HEK293 (cell line): ENCODE measurements at regions not wholly inside any gene's neighbourhood (a gene's known extent, or its start where the extent isn't known, plus 50 kb on each side); places are given as distances from the start of the nearest gene placed in this dataset.

Source experiments
- ATF2 ChIP-seq: fragments of 450-650 bp; formaldehyde crosslinking; IDR thresholded peaks from 2 replicates; pipeline ENCODE4 v1.5.1; 2016; ENCODE audit warnings: missing biosample characterization, missing genetic modification characterization, low read depth
- CTCF ChIP-seq: fragments of 450-650 bp; formaldehyde crosslinking; IDR thresholded peaks from 2 replicates; pipeline ENCODE4 v1.5.1; 2016; ENCODE audit warnings: missing biosample characterization, missing genetic modification characterization
- OSR2 ChIP-seq: fragments of 450-650 bp; formaldehyde crosslinking; IDR thresholded peaks from 2 replicates; pipeline ENCODE4 v1.5.1; 2016; ENCODE audit warnings: missing biosample characterization, missing genetic modification characterization
- PBX3 ChIP-seq: sonication (generic); formaldehyde crosslinking; IDR thresholded peaks from 2 replicates; pipeline ENCODE4 v1.8.1; 2022; ENCODE audit warnings: mild to moderate bottlenecking, moderate library complexity, missing genetic modification reagents
- ZNF184 ChIP-seq: fragments of 450-650 bp; IDR thresholded peaks from 2 replicates; pipeline ENCODE4 v1.5.1; 2018; ENCODE audit warnings: missing biosample characterization, mild to moderate bottlenecking, missing genetic modification characterization
- ZNF2 ChIP-seq: fragments of 450-650 bp; formaldehyde crosslinking; IDR thresholded peaks from 2 replicates; pipeline ENCODE4 v1.5.1; 2016; ENCODE audit warnings: missing biosample characterization, missing genetic modification characterization
- ZNF510 ChIP-seq: fragments of 450-650 bp; formaldehyde crosslinking; IDR thresholded peaks from 2 replicates; pipeline ENCODE4 v1.5.1; 2018; ENCODE audit warnings: mild to moderate bottlenecking, missing genetic modification characterization, missing biosample characterization; ENCODE audit not compliant: insufficient replicate concordance
- ZNF768 ChIP-seq: fragments of 450-650 bp; formaldehyde crosslinking; IDR thresholded peaks from 2 replicates; pipeline ENCODE4 v1.5.1; 2018; ENCODE audit warnings: missing biosample characterization, mild to moderate bottlenecking, missing genetic modification characterization
- TF ChIP-seq, protein P1 (sequence below): fragments of 450-650 bp; formaldehyde crosslinking; conservative IDR thresholded peaks from 2 replicates; pipeline ENCODE4 v1.5.1; 2016; ENCODE audit warnings: low read depth, missing biosample characterization, missing genetic modification characterization
- TF ChIP-seq, protein P2 (sequence below): fragments of 450-650 bp; formaldehyde crosslinking; IDR thresholded peaks from 2 replicates; pipeline ENCODE4 v1.5.1; 2017; ENCODE audit warnings: missing biosample characterization, missing genetic modification characterization

DNA sequence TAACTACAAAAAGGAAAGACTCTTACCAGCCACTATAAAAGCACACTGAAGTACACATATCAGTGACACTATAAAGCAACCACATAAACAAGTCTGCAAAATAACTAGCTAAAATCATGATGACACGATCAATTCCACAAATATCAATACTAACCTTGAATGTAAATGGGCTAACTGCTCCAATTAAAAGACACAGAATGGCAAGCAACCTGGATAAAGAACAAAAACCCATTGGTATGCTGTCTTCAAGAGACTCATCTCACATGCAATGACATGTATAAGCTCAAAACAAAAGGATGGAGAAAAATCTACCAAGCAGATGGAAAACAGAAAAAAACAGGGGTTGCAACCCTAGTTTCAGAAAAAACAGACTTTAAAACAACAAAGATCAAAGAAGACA, 59.7 kb upstream of the LYPLAL1 start:
- TF ChIP-seq, protein P1, sequence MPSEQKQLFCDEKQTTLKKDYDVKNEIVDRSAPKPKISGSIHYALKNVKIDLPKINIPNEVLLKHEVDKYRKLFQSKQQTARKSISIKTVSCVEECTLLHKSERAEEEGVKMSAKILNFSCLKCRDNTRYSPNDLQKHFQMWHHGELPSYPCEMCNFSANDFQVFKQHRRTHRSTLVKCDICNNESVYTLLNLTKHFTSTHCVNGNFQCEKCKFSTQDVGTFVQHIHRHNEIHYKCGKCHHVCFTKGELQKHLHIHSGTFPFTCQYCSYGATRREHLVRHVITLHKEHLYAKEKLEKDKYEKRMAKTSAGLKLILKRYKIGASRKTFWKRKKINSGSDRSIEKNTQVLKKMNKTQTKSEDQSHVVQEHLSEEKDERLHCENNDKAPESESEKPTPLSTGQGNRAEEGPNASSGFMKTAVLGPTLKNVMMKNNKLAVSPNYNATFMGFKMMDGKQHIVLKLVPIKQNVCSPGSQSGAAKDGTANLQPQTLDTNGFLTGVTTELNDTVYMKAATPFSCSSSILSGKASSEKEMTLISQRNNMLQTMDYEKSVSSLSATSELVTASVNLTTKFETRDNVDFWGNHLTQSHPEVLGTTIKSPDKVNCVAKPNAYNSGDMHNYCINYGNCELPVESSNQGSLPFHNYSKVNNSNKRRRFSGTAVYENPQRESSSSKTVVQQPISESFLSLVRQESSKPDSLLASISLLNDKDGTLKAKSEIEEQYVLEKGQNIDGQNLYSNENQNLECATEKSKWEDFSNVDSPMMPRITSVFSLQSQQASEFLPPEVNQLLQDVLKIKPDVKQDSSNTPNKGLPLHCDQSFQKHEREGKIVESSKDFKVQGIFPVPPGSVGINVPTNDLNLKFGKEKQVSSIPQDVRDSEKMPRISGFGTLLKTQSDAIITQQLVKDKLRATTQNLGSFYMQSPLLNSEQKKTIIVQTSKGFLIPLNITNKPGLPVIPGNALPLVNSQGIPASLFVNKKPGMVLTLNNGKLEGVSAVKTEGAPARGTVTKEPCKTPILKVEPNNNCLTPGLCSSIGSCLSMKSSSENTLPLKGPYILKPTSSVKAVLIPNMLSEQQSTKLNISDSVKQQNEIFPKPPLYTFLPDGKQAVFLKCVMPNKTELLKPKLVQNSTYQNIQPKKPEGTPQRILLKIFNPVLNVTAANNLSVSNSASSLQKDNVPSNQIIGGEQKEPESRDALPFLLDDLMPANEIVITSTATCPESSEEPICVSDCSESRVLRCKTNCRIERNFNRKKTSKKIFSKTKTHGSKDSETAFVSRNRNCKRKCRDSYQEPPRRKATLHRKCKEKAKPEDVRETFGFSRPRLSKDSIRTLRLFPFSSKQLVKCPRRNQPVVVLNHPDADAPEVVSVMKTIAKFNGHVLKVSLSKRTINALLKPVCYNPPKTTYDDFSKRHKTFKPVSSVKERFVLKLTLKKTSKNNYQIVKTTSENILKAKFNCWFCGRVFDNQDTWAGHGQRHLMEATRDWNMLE: no peak
- no peak for TF ChIP-seq ATF2 (tag by site-specific recombination)
- no peak for TF ChIP-seq OSR2 (tag by site-specific recombination)
- TF ChIP-seq PBX3 (CRISPR knock-in tag): no peak
- TF ChIP-seq ZNF768 (tag by site-specific recombination): no peak
- no peak for TF ChIP-seq ZNF2
- no peak for TF ChIP-seq ZNF510 (tag by site-specific recombination)
- TF ChIP-seq, protein P2, sequence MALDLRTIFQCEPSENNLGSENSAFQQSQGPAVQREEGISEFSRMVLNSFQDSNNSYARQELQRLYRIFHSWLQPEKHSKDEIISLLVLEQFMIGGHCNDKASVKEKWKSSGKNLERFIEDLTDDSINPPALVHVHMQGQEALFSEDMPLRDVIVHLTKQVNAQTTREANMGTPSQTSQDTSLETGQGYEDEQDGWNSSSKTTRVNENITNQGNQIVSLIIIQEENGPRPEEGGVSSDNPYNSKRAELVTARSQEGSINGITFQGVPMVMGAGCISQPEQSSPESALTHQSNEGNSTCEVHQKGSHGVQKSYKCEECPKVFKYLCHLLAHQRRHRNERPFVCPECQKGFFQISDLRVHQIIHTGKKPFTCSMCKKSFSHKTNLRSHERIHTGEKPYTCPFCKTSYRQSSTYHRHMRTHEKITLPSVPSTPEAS (tag by site-specific recombination): no peak
- no peak for TF ChIP-seq ZNF184 (tag by site-specific recombination)
- no peak for TF ChIP-seq CTCF (tag by site-specific recombination)
